ENCODE measurements at regions not wholly inside any gene's neighbourhood (a gene's known extent, or its start where the extent isn't known, plus 50 kb on each side); places are given as distances from the start of the nearest gene placed in this dataset.

- no peak for DNase-seq (ENCODE audit: low read depth)
- TF ChIP-seq, protein P1, sequence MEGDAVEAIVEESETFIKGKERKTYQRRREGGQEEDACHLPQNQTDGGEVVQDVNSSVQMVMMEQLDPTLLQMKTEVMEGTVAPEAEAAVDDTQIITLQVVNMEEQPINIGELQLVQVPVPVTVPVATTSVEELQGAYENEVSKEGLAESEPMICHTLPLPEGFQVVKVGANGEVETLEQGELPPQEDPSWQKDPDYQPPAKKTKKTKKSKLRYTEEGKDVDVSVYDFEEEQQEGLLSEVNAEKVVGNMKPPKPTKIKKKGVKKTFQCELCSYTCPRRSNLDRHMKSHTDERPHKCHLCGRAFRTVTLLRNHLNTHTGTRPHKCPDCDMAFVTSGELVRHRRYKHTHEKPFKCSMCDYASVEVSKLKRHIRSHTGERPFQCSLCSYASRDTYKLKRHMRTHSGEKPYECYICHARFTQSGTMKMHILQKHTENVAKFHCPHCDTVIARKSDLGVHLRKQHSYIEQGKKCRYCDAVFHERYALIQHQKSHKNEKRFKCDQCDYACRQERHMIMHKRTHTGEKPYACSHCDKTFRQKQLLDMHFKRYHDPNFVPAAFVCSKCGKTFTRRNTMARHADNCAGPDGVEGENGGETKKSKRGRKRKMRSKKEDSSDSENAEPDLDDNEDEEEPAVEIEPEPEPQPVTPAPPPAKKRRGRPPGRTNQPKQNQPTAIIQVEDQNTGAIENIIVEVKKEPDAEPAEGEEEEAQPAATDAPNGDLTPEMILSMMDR (conservative IDR thresholded peaks at IDR 0.05; ENCODE audit: low read depth, low read length) = no peak
- no peak overlapping the region for H3K4me3 ChIP-seq (ENCODE audit: low read length)
Measured at GRCh38 chr3:116809208-116809607, 99.6 kb downstream of the TUSC7 start.

DNA sequence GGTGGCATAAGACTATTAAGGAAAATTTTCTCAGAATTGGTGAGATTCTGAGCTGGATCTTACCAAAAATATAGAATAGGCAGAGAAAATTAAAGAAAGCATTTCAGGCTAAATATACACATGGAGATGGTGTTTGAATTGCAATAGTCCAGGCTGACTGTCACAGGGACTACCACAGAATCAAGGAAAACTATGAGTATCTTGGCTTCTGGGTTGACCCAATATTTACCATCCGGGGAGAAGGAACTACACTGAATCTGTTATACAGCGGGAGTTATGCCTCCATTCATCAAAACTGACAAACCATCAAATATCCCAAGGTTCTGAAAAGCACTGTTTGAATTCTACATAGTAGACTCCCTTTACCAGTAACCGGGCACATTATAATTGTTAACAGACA lies 102.2 kb downstream of the TUSC7 start:
- TF ChIP-seq, protein P1 (conservative IDR thresholded peaks at IDR 0.05; ENCODE audit: low read depth, low read length) = no peak
- no peak overlapping the region for H3K4me3 ChIP-seq (ENCODE audit: low read length)
- DNase-seq (ENCODE audit: low read depth) = no peak

- DNase-seq (ENCODE audit: low read depth) = no peak
- TF ChIP-seq, protein P1 (conservative IDR thresholded peaks at IDR 0.05; ENCODE audit: low read depth, low read length) = no peak
- no peak overlapping the region for H3K4me3 ChIP-seq (ENCODE audit: low read length)
Measured at GRCh38 chr3:116812949-116813348, 103.4 kb downstream of the TUSC7 start.

DNA sequence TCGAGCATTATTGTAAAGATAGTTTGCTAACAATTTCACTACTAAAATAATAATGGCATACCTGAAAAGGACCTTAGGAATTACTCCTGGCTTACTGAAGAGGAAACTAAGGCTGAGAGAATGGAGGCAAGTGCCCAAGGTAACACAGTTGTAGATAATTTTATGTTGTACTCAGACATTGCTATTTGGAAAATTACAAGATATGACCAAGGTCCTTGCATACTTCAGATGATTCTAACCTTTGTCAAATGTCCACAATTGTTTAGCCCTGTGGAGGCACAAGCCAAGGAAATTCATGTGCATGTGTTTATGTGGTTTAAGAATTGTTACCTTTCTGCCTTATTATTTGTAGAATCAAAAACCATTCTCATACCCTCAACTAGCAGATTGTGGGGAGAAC lies 105.7 kb downstream of the TUSC7 start:
- H3K4me3 ChIP-seq (ENCODE audit: low read length) = no peak overlapping the region
- TF ChIP-seq, protein P1 (conservative IDR thresholded peaks at IDR 0.05; ENCODE audit: low read depth, low read length) = no peak
- no peak for DNase-seq (ENCODE audit: low read depth)

- no peak overlapping the region for H3K4me3 ChIP-seq (ENCODE audit: low read length)
- peak; percentile 51 for DNase-seq (ENCODE audit: low read depth)
- TF ChIP-seq, protein P1 (conservative IDR thresholded peaks at IDR 0.05; ENCODE audit: low read depth, low read length) = no peak
Measured at GRCh38 chr3:116815831-116816588, 106.4 kb downstream of the TUSC7 start.

DNA sequence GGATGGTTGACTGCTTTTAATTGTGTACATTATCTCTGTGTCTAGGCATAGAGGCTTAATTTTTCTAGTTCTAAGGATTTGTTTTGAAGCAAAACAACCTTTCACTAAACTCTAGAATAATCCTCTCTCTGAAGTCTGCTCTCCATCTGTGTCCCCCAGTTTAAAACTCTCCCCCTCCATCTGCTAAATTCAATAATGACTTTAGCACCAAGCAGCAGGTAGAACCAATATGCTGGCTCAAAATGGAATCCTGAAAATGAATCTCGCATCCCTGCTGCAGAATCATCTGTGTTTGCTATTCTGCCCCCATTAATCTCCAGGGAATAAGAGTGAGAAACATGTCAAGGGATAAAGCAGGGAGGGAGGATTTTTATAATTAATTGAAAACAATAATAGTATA lies 111.8 kb downstream of the TUSC7 start:
- no peak overlapping the region for H3K4me3 ChIP-seq (ENCODE audit: low read length)
- no peak for DNase-seq (ENCODE audit: low read depth)
- TF ChIP-seq, protein P1 (conservative IDR thresholded peaks at IDR 0.05; ENCODE audit: low read depth, low read length) = no peak

DNA sequence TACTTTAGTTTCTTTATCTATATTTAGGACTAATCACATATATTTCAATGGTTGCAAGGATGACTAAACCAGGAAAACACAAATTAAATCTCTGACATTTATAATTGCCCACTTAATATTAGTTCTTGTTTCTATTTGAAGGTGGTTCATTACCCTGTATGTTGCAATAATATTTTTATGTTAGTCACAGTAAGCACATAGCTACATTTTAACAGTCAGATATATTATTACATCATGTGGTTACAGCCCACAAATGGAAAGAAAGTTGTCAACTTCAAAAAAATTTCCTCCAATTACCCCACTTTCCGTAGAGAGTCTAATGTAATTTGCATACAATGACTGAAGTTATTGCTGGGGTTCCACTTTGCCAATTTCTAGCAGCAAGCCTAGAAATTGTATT lies 114.6 kb downstream of the TUSC7 start:
- no peak for DNase-seq (ENCODE audit: low read depth)
- no peak overlapping the region for H3K4me3 ChIP-seq (ENCODE audit: low read length)
- TF ChIP-seq, protein P1 (conservative IDR thresholded peaks at IDR 0.05; ENCODE audit: low read depth, low read length) = no peak
